IPS DF 19.7 (cell line): ENCODE measurements at regions not wholly inside any gene's neighbourhood (a gene's known extent, or its start where the extent isn't known, plus 50 kb on each side); places are given as distances from the start of the nearest gene placed in this dataset.

Source experiments
- DNase-seq: peaks from one replicate; pipeline ENCODE4 v3.0.0-alpha.2; 2013; ENCODE audit warnings: low read depth, low spot score

- DNase-seq = no peak
Measured at GRCh38 chr13:53143757-53144339, 115.2 kb downstream of the OLFM4 start.

- no peak for DNase-seq
Measured at GRCh38 chr13:53144826-53145225, 116.2 kb downstream of the OLFM4 start.

- DNase-seq = no peak
Measured at GRCh38 chr13:53150568-53150967, 122.0 kb downstream of the OLFM4 start.

- DNase-seq = peak; percentile 35
Measured at GRCh38 chr13:53151336-53152056, 122.9 kb downstream of the OLFM4 start.

GRCh38 chr13:53152057-53152421 is 123.4 kb downstream of the OLFM4 start:
- DNase-seq = no peak

GRCh38 chr13:53158201-53158600 is 129.6 kb downstream of the OLFM4 start:
- no peak for DNase-seq

- no peak for DNase-seq
Measured at GRCh38 chr13:53159431-53159830, 130.8 kb downstream of the OLFM4 start.

- DNase-seq = no peak
Measured at GRCh38 chr13:53160211-53160610, 131.6 kb downstream of the OLFM4 start.

GRCh38 chr13:53161251-53161650 is 132.6 kb downstream of the OLFM4 start:
- no peak for DNase-seq

GRCh38 chr13:53165261-53165660 is 136.6 kb downstream of the OLFM4 start:
- DNase-seq = no peak

- DNase-seq = no peak
Measured at GRCh38 chr13:53167561-53167960, 138.9 kb downstream of the OLFM4 start.

- DNase-seq = no peak
Measured at GRCh38 chr13:53170910-53171309, 142.3 kb downstream of the OLFM4 start.

GRCh38 chr13:53174545-53174944 is 145.9 kb downstream of the OLFM4 start:
- DNase-seq = no peak

GRCh38 chr13:53180684-53181083 is 152.1 kb downstream of the OLFM4 start:
- DNase-seq = no peak

- no peak for DNase-seq
Measured at GRCh38 chr13:53182724-53183123, 154.1 kb downstream of the OLFM4 start.

- no peak for DNase-seq
Measured at GRCh38 chr13:53188120-53188519, 159.5 kb downstream of the OLFM4 start.

- no peak for DNase-seq
Measured at GRCh38 chr13:53189162-53189561, 160.5 kb downstream of the OLFM4 start.

- DNase-seq = peak; percentile 72
Measured at GRCh38 chr13:53191091-53191490, 162.5 kb downstream of the OLFM4 start.

GRCh38 chr13:53197424-53197823 is 168.8 kb downstream of the OLFM4 start:
- no peak for DNase-seq

- no peak for DNase-seq
Measured at GRCh38 chr13:53198017-53198416, 169.4 kb downstream of the OLFM4 start.

GRCh38 chr13:53198736-53199135 is 170.1 kb downstream of the OLFM4 start:
- no peak for DNase-seq

- DNase-seq = no peak
Measured at GRCh38 chr13:53200075-53200474, 171.5 kb downstream of the OLFM4 start.
